ENCODE measurements at regions not wholly inside any gene's neighbourhood (a gene's known extent, or its start where the extent isn't known, plus 50 kb on each side); places are given as distances from the start of the nearest gene placed in this dataset.

DNA sequence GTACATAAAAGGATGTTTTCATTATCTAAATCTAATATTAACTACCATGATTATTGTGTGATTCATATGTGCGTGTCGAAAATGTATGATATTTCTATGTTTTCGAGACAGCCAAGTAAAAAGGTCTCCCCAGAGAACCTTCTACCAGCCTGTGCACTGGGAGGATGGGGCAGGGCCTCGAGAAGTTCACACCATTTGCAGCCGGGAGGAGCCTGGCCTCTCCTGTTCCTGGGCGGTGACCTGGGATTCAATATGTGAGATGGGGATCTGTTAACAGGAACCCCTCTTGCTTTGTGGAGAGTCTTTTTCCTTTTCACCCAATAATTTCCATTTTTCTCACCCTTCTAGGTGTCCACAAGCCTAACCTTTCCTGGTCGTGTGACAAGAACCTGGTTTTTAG lies 189.3 kb downstream of the IPO8 start:
- no peak for DNase-seq

GRCh38 chr12:30501718-30502117 lies 194.0 kb downstream of the IPO8 start:
- DNase-seq = no peak

GRCh38 chr12:30500532-30500931 lies 195.1 kb downstream of the IPO8 start:
- no peak for DNase-seq

DNA sequence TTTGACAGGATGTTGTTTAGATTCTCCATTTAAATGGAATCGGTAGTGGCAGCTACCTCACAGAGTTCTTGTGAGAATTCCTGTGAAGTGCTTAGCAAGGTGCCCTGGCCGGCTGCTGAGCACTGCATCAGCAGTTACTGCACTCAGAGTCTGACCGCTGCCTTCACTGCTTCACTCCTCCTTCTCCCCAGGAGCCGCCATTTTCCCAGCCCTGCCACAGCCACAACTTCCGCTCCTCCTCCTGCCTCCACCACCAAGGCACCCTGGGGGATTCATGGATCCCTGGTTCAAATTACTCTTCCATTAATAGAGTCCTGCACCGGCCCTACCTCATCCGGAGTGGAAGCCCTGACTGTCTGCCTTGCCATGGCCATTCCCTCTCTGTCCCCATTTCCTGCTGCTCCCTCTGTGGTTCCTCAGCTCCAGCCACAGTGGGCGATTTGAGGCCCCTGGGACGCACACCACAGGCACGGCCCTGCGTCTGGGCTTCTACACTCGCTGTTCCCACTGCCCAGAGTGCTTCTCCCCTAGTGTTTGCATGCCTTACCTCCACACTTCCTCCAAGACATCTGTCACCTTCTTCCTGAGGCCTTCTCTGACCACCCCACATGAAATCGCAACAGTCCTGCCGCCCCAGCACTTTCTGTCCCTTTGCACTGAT lies 210.3 kb downstream of the IPO8 start:
- DNase-seq = no peak

DNA sequence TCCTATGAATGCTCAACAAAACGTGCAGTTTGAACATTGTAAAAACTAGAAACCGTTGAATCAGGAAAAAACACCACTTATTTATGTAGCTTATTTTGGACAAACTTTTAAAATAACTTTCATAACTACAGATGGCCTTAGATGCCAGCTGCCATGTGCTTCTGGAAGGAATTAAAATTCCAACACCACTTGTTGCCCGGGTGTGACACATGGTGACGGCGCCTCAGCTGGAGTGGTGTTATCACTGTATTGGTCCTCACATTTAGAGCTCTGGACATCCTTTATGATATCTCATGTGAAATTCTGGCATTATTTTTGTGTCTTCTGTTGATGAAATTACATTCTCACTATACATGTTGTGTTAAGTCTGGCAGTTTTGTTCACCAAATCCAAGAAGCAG lies 211.0 kb downstream of the IPO8 start:
- DNase-seq = no peak

DNA sequence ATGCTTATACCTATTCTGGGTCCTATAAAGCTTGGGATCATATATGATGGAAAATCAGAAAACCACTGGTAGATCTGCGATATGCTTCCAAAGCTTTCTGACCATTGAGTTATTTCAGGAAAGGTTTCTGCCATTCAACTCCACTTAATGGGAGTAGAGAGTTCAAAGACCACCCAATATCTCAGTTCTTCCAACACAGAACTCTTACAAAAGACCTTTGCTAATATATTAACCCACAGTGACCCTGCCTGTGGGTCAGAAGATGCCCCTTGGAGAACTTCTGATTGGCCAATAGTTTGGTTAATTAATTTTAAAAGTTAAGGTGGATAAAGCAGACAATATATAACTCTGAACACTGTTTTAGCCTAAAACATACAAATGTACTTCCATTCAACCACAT lies 213.0 kb downstream of the IPO8 start:
- no peak for DNase-seq

- DNase-seq = no peak
Measured at GRCh38 chr12:30473274-30473673, 222.4 kb downstream of the IPO8 start.

DNA sequence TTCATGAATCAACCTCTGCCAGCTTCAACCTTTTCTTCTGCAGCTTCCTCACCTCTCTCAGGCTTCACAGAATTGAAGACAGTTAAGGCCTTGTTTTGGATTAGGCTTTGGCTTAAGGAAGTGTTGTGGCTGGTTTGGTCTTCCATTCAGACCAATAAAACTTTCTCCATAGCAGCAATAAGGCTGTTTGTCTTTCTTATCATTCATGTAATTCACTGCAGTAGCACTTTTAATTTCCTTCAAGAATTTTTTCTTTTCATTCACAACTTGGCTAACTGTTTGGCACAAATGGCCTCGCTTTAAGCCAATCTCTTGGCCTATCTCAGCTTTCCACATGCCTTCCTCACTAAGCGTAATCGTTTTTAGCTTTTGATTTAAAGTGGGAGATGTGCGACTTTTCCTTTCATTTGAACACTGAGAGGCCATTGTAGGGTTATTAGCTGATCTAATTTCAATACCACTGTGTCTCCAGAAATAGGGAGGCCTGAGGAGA lies 229.5 kb downstream of the IPO8 start:
- DNase-seq = no peak

DNA sequence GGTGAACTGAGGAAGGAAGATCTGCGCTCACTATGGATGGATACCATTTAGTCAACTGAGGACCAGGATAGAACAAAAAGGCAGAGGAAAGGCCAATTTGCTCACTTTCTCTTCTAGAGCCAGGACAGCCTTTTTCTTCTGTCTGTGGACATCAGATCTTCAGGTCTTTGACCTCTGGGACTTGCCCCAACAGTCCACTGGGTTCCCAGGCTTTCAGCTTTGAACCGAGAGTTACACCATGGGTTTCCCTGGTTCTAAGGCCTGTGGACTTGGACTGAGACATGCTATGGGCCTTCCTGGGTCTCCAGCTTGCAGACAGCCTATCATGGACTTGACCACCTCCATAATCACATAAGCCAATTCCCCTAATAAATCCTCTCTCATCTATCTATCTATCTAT lies 232.0 kb downstream of the IPO8 start:
- DNase-seq = no peak

GRCh38 chr12:30462249-30462648 lies 233.4 kb downstream of the IPO8 start:
- no peak for DNase-seq

- DNase-seq = no peak
Measured at GRCh38 chr12:30461026-30461615, 234.5 kb downstream of the IPO8 start.

- DNase-seq = no peak
Measured at GRCh38 chr12:30458453-30458852, 237.2 kb downstream of the IPO8 start.

DNA sequence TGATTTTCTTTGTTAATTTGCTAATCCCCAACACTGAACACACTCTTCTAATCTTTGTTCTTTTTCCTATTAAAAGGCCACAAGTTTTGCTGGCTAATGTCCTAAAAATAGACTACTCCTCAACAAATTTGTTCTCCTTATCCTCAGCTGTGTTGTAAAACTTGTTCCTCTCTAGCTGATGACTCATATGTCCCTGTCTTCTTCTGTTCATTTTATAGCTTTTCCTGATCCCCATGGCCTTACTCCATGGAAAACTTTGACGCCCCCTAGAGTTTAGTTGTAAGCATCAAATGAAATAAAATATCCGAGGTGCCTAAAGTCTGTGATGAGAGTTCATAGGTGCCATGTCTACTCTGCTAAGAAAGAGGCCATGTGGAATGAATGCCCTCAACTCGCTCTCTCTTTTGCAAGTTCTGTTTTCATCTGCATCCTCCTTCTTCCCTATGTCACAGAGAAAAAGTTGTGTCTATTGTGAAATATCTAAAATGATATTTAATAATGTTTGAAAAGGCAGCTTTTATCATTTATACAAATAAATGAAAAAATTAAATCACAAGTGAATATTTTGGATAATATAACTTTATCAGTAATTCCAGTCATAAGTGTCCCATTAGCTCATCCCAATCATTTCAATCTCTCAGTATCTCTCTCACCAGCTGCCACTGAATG lies 237.9 kb downstream of the IPO8 start:
- no peak for DNase-seq

- DNase-seq = no peak
Measured at GRCh38 chr12:30450872-30451271, 244.8 kb downstream of the IPO8 start.

GRCh38 chr12:30450226-30450625 lies 245.4 kb downstream of the IPO8 start:
- DNase-seq = no peak

DNA sequence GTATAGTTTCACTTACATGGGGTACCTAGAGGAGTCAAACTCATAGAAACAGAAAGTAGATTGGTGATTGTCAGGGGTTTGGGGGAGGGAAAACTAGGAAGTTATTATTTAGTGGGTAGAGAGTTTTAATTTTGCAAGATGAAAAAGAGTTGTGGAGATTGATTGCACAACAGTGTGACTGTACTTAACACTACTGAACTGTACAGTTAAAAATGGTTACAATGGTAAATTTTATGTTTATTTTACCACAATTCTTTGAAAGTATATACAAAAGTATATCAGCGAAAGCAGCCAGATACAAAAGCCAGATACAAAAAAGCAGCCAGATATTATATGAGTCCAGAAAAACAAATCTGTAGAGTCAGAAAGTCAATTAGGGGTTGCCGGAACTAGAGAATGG lies 247.6 kb downstream of the IPO8 start:
- no peak for DNase-seq

- DNase-seq = no peak
Measured at GRCh38 chr12:30447061-30447750, 248.5 kb downstream of the IPO8 start.

GRCh38 chr12:30442461-30442860 lies 253.2 kb downstream of the IPO8 start:
- DNase-seq = no peak

- no peak for DNase-seq
Measured at GRCh38 chr12:30440826-30441602, 254.7 kb downstream of the IPO8 start.

- no peak for DNase-seq
Measured at GRCh38 chr12:30439201-30439600, 256.5 kb downstream of the IPO8 start.

DNA sequence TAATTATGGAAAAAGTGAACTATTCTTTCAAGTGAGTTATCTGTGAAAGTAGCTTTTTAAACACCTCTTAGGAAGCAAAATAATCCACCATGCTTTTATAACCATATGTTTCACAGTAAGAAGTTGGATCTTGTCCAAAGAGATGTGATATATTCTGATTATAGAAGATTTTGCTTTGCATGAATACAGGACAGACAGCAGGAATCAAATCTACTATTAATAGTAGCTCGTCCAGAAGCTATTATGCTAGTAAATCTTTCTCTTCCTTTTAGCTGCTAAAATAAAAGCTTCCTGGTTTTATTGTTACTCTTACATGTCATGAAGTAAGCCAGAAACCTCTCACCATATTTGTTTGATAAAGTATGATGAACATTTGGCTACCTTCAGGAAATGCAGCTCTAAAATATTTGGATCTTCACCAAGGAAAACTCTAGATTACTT lies 257.0 kb downstream of the IPO8 start:
- no peak for DNase-seq

DNA sequence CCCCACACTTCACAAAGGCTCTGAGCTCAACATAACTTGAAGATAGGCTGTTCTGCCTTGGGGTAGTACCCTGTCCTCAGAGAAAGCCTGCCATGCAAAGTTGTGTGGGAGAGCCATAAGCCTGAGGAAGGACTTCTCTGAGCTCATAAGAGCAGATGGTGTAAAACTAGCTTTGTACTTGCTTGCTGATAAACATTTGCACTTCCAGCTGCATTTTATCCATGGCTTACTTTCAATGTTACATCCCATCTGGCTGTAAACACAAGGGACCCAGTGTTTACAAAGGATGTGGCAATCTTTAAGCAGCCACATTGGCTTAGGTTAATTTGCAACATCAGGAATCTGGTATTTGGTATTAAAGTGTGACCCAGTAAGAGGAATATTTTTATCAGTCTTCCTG lies 258.1 kb downstream of the IPO8 start:
- DNase-seq = no peak

DNA sequence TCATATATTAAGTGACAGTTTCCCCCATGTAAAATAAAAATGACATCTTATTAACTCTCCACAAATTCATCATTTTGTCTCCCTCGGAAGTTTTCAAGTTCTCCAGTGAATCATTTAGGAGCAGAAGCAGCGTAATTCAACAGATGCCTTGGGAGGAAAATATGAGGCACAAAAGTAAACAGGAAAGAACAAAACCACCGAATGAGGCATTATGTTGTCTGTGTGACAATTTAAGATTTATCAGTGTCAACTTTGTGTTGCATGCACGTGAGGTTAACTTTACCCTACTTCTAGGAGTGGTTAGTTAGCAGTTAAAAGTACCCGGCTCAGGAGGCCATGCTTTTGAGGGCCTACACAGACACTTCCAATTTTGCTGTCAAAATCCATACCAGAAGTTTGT lies 258.6 kb downstream of the IPO8 start:
- no peak for DNase-seq

Measured in inflammatory macrophage treated with lipopolysaccharide for 1 hour (primary cell).